ENCODE measurements at regions not wholly inside any gene's neighbourhood (a gene's known extent, or its start where the extent isn't known, plus 50 kb on each side); places are given as distances from the start of the nearest gene placed in this dataset.
"Not testable (repeated sequence)": the region's sequence is repeated elsewhere in the genome, so short reads cannot be mapped to it uniquely, and the experiment has no call there.

DNA sequence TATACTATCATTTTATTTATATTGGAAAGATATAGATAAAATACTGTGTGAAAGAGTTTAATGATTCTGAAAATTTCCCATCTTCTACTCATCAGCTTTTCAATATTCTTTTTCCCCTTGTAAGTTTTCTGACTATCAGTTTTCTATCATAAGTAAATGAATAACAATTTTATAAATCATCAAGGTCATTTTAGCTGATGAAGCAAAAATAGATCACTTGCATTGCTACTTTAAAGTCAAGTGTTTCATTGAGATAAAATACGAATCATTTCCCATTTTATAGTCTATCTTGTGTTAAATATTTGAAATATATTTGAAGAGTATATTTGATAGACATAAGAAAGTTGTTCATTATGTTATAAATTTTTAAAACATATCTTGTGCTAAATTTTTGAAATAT, 811.0 kb upstream of the GALNTL6 start:
- no peak for DNase-seq (ENCODE audit: low spot score)

DNA sequence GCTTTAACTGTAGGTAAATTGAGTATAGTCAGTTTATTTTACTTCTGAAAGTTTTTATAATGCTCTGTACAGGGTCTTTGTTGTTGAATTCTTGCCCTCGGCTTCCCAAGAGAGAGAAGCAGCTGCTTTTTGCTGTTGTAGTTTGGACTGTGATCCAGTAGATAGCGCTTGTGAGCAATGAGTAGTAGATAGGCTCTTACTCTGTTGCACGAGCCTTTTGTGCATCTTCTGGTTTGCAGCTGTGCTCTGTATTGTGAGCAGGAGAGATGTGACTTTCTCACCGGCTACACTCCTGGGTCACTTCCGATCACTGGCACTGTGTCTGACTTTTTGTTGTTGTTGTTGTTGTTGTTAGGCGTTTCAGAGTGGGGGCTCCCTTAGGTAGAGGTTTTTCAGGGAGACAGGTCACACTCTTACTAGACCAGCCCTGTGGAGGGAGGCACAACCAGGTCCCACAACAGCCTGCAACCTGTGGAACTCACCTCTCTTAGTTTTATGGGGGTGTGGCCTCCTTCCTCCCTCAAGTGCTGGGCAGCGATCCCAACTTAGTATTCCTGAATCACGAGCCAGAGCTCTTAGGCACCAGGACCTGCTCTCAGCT, 822.1 kb upstream of the GALNTL6 start:
- DNase-seq (ENCODE audit: low spot score), result peak; percentile 29

GRCh38 chr4:170988446-170988845, 824.8 kb upstream of the GALNTL6 start:
- no peak for DNase-seq (ENCODE audit: low spot score)

- peak; percentile 70 for DNase-seq (ENCODE audit: low spot score)
Measured at GRCh38 chr4:170979736-170980135, 833.5 kb upstream of the GALNTL6 start.

DNA sequence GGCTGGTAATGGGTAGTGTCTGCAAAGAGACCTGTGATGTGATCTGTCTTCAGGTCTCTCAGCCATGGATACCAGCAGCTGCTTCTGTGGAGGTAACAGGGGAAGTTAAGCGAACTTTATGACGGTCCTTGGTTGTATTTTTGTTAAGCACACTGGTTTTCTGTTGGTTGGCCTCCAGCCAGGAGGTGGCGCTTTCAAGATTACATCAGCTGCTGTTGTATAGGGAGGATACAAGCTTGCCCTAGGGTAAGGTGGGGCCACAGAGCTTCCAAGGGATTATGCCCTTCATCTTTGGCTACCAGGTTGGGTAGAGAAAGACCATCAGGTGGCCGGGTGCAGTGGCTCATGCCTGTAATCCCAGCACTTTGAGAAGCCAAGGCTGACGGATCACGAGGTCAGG, 834.2 kb upstream of the GALNTL6 start:
- DNase-seq (ENCODE audit: low spot score), result no peak

- DNase-seq (ENCODE audit: low spot score), result no peak
Measured at GRCh38 chr4:170949084-170949483, 859.3 kb upstream of the AADAT start.

- DNase-seq (ENCODE audit: low spot score), result no peak
Measured at GRCh38 chr4:170940043-170940724, 850.4 kb upstream of the AADAT start.

DNA sequence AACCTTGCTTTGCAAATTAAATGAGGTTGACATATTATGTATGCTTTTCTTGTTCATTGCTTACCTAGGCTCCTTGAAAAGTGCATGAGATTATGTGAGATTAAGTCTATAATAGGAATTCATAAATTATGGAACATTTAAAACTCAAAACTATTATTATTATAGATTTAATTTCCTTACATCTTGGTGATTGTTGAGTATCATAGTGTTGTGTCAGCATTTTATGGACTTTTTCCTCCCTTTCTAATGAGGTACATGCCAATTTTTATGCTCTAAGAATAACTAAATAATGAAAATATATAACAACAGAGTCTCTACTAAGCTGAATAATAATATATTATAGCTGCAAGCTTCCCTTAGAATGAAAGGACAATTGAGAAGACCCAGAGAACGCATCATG, 848.8 kb upstream of the AADAT start:
- no peak for DNase-seq (ENCODE audit: low spot score)

GRCh38 chr4:170931321-170931720, 841.6 kb upstream of the AADAT start:
- no peak for DNase-seq (ENCODE audit: low spot score)

- DNase-seq (ENCODE audit: low spot score), result no peak
Measured at GRCh38 chr4:170888660-170889059, 798.9 kb upstream of the AADAT start.

- DNase-seq (ENCODE audit: low spot score), result no peak
Measured at GRCh38 chr4:170887396-170887795, 797.6 kb upstream of the AADAT start.

DNA sequence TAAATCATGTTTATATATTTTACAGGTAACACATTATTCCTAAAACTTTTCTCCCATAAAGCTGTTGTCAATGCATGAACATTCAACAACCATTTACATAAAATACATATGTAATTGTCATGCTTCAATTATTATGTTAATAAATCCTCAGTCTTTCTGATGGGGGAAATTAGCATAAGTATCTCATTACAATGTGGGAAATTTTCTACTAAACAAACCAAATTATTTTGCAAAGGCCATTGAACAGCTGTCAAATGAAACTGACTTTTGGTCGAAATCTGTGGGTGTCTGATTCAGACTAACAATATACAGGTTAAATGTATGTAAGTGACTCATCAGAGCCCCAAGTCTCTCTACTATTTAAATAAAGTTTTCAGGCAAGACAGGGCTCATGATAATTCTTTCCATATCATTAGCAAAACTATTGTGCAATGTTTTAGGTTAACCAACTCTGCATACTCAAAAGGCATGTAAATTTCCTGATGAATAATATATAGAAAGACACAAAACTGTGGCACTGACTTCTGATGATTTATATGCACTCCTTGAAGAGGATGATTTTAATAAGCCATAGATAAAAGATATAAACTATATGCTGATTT, 795.3 kb upstream of the AADAT start:
- DNase-seq (ENCODE audit: low spot score), result no peak

GRCh38 chr4:170881646-170882045, 791.9 kb upstream of the AADAT start:
- DNase-seq (ENCODE audit: low spot score), result not testable (repeated sequence)

DNA sequence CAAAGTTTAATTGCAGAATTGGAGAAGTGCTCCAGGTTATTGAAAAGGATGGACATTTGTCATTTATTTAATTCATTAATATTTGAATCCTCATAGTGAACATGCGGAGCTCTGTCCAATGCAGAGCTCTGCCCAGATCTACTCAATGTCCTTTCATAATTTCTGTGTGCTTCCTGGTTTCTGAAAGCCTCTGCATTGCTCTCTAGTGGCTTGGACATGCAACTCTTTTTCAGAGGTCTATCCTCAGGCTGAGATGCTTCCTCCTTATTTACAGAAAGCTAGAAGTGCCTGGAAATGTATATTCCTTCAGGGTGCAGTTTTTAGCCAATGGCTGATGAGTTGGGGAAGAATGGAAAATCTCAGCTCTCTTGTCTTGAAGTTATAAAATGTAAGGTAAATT, 786.1 kb upstream of the AADAT start:
- peak; percentile 2 for DNase-seq (ENCODE audit: low spot score)

DNA sequence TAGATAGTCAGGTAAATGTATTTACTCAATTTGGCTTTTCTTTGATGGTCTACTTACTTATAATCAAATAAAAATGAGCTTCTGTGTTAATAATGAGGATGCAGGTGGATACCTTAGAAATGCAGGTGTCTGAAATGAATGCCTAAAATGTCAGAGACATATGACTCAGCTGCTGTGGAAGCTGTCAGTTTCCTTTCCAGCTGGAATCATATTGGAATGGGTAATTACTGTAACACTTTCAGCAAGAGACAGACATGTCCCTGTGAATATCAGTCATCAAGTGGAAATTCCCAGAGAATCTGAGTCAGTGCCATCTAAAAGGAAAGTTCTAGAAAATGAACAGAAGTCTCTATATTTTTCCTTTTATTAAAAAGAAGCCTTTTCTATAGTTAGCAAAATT, 783.0 kb upstream of the AADAT start:
- DNase-seq (ENCODE audit: low spot score), result no peak

GRCh38 chr4:170868170-170868569, 778.4 kb upstream of the AADAT start:
- DNase-seq (ENCODE audit: low spot score), result no peak

- no peak for DNase-seq (ENCODE audit: low spot score)
Measured at GRCh38 chr4:170854097-170854496, 764.3 kb upstream of the AADAT start.

DNA sequence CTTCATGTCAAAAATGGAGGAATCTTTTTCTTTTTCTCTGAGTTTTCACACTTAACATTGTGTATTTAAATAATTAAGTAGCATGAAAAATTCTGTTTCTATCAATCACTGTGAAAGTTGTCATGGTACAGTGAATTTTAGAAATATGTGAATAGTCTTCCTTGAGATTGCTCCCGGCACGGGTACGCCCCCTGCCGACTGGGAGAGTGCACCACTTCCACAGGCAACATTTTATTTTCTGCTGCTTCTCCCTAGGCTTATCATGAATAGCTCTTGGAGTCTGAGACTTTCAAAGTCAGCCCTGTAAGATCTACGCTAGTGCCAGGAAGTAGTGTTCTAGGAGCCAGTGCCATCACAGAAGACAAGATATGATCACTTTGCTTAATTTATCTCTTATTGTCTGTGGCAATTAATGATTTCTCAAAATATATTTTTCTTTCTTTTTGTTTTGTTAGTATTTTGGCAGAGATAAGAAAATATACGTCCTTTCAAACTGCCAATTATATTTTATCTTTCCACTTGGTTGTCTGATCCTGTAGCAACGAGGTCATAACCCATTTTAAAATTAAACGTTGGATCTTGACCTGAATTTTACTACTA, 763.8 kb upstream of the AADAT start:
- peak; percentile 17 for DNase-seq (ENCODE audit: low spot score)

GRCh38 chr4:170849969-170850368, 760.2 kb upstream of the AADAT start:
- no peak for DNase-seq (ENCODE audit: low spot score)

DNA sequence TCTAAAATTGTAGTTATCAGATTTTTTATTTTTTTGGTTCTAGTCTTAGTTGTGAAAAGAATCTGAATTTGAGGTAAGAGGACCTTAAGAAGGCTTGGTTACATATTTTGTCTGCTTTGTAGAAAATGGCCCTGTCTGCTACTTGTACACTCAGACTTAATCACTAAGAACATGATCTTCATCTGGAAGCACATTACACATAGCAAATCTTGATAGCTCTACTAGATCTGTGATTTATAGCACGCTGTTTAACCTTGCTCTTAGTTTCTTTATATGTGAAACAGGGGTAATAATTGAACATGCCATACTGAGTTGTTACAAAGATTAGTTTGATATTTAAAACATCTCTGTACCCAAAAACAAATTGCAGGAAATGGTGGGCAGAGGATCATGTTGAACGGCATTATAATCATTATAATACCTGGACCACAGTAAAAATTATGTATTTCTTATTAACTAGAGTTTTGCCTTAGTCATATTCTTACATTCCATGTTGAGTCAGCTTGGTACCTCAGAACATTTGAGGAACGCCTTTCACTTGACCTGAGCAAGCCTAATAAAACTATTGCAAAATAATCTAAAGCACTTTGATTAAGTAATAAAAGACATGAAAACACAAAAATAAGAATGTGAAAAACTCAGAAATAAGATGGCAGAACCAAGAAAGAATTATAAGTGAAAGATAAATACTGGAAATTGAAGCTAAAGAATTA, 738.0 kb upstream of the AADAT start:
- no peak for DNase-seq (ENCODE audit: low spot score)

GRCh38 chr4:170818786-170819185, 729.0 kb upstream of the AADAT start:
- no peak for DNase-seq (ENCODE audit: low spot score)

- no peak for DNase-seq (ENCODE audit: low spot score)
Measured at GRCh38 chr4:170805352-170805751, 715.6 kb upstream of the AADAT start.

All from umbilical cord (tissue), 1 donor.